ENCODE measurements at regions not wholly inside any gene's neighbourhood (a gene's known extent, or its start where the extent isn't known, plus 50 kb on each side); places are given as distances from the start of the nearest gene placed in this dataset.

DNA sequence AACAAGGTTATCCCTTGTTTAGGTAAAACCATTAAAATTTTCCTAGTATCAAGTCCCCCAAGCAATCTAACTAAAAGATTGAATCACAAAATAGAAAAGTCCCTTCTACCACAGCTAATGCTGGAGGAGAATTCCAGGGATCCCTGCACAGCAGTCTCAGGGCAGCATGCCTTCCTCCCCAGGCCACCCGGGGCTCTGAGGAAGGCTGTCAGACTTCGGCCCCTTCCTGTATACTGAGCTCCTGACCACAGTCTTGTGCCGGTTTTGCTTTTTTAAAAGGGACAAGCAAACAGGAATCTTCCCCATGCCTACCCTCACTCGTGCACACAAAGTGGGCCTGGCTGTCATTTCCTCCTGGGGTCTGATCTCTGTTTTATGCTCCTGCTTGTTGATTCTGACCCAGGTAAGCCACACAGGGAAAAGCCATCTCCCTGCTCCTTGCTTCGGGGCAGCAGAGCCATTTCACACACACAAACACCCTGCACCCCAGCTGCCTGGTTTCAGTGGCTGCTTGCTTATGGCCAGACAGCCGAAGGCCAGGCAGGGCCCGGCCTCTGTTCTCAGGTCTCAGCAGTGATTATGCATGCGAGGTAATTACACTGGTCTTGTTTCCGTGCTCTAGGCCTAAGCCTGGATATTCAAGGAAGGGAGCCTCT lies 211.9 kb downstream of the NXNL2 start:
- peak overlapping the region; percentile 67 for H3K9ac ChIP-seq (ENCODE audit: low read length)
- no peaks in the 10 kb centered on the region for H3K36me3 ChIP-seq (ENCODE audit: insufficient read depth, low read length)
- no peaks in the 10 kb centered on the region for H3K9me3 Mint-ChIP-seq (ENCODE audit: unreplicated experiment)
- no peaks in the 10 kb centered on the region for H4K20me1 ChIP-seq (ENCODE audit: insufficient read depth, low read length)
- peaks cover 38% of the 10 kb centered on the region for H3K4me1 Mint-ChIP-seq (ENCODE audit: low read depth, unreplicated experiment)
- peak overlapping the region; percentile 71 for H3K4me2 ChIP-seq (ENCODE audit: low read length)
- no peak overlapping the region for H3K4me3 ChIP-seq (ENCODE audit: insufficient read depth, low read depth, low read length)
- H2AFZ ChIP-seq (ENCODE audit: low read depth, low read length) = peak overlapping the region; percentile 66
- no peaks in the 10 kb centered on the region for H3K9me3 ChIP-seq (ENCODE audit: insufficient read depth, low read depth, low read length)
- peak overlapping the region; percentile 94 for H3K27ac Mint-ChIP-seq (ENCODE audit: unreplicated experiment)
- peak overlapping the region; percentile 77 for H3K27ac ChIP-seq (ENCODE audit: low read depth, low read length)
- no peak for FAIRE-seq
- H3K79me2 ChIP-seq (ENCODE audit: insufficient read depth, low read length) = no peaks in the 10 kb centered on the region
- H3K27me3 Mint-ChIP-seq (ENCODE audit: low read depth, unreplicated experiment) = peaks cover 2% of the 10 kb centered on the region
- peaks cover 40% of the 10 kb centered on the region for H3K4me1 ChIP-seq (ENCODE audit: insufficient read depth, low read length)
- no peak overlapping the region for H3K4me3 Mint-ChIP-seq (ENCODE audit: unreplicated experiment)
- H3K27me3 ChIP-seq (ENCODE audit: insufficient read depth, low read length) = no peaks in the 10 kb centered on the region
- peaks cover 1% of the 10 kb centered on the region for H3K36me3 Mint-ChIP-seq (ENCODE audit: low read depth, unreplicated experiment)
- TF ChIP-seq, protein P1, sequence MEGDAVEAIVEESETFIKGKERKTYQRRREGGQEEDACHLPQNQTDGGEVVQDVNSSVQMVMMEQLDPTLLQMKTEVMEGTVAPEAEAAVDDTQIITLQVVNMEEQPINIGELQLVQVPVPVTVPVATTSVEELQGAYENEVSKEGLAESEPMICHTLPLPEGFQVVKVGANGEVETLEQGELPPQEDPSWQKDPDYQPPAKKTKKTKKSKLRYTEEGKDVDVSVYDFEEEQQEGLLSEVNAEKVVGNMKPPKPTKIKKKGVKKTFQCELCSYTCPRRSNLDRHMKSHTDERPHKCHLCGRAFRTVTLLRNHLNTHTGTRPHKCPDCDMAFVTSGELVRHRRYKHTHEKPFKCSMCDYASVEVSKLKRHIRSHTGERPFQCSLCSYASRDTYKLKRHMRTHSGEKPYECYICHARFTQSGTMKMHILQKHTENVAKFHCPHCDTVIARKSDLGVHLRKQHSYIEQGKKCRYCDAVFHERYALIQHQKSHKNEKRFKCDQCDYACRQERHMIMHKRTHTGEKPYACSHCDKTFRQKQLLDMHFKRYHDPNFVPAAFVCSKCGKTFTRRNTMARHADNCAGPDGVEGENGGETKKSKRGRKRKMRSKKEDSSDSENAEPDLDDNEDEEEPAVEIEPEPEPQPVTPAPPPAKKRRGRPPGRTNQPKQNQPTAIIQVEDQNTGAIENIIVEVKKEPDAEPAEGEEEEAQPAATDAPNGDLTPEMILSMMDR (IDR thresholded peaks at IDR 0.05; ENCODE audit: insufficient read depth, low read depth, low read length) = no peak
- no peak for TF ChIP-seq EZH2 (IDR thresholded peaks at IDR 0.05; ENCODE audit: insufficient read depth, low read length)
- no peak for DNase-seq (ENCODE audit: low read depth)

DNA sequence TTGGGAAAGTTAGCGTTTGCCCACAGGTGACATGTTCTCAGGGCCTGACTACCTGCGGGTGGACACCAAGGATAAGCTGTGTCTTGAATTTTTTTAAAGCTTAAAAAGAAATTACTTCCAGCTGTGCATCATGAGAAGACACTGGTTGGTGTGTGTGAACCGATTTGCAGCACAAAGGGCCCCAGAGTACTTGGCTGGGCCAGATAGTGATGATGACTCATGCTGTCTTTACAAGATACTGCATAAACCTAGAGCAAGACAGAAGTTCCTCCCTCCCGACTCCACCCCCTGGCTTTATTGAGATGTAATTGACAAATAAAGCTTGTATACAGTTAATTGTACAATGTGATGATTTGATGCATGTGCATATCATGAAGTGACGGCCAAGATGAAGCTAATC lies 212.8 kb downstream of the NXNL2 start:
- Histone ChIP-seq H4K20me1 (ENCODE audit: insufficient read depth, low read length) (no peaks in the 10 kb centered on the region), H3K79me2 (ENCODE audit: insufficient read depth, low read length) (no peaks in the 10 kb centered on the region), H3K4me2 (ENCODE audit: low read length) (peak overlapping the region; percentile 41), H2AFZ (ENCODE audit: low read depth, low read length) (no peak overlapping the region), H3K9ac (ENCODE audit: low read length) (peak overlapping the region; percentile 67), H3K9me3 (ENCODE audit: insufficient read depth, low read depth, low read length) (no peaks in the 10 kb centered on the region), H3K4me1 (ENCODE audit: insufficient read depth, low read length) (peaks cover 35% of the 10 kb centered on the region), H3K27ac (ENCODE audit: low read depth, low read length) (peak overlapping the region; percentile 77), H3K27me3 (ENCODE audit: insufficient read depth, low read length) (no peaks in the 10 kb centered on the region), H3K36me3 (ENCODE audit: insufficient read depth, low read length) (no peaks in the 10 kb centered on the region), H3K4me3 (ENCODE audit: insufficient read depth, low read depth, low read length) (no peak overlapping the region)
- Mint-ChIP-seq H3K4me1 (ENCODE audit: low read depth, unreplicated experiment) (peaks cover 38% of the 10 kb centered on the region), H3K36me3 (ENCODE audit: low read depth, unreplicated experiment) (peaks cover 1% of the 10 kb centered on the region), H3K4me3 (ENCODE audit: unreplicated experiment) (no peak overlapping the region), H3K27ac (ENCODE audit: unreplicated experiment) (peak overlapping the region; percentile 94), H3K9me3 (ENCODE audit: unreplicated experiment) (no peaks in the 10 kb centered on the region), H3K27me3 (ENCODE audit: low read depth, unreplicated experiment) (peaks cover 2% of the 10 kb centered on the region)
- DNase-seq (ENCODE audit: low read depth) (peak; percentile 92), FAIRE-seq (peak; percentile 80)
- TF ChIP-seq EZH2 (IDR thresholded peaks at IDR 0.05; ENCODE audit: insufficient read depth, low read length) = no peak
- TF ChIP-seq, protein P1 (IDR thresholded peaks at IDR 0.05; ENCODE audit: insufficient read depth, low read depth, low read length) = no peak

DNA sequence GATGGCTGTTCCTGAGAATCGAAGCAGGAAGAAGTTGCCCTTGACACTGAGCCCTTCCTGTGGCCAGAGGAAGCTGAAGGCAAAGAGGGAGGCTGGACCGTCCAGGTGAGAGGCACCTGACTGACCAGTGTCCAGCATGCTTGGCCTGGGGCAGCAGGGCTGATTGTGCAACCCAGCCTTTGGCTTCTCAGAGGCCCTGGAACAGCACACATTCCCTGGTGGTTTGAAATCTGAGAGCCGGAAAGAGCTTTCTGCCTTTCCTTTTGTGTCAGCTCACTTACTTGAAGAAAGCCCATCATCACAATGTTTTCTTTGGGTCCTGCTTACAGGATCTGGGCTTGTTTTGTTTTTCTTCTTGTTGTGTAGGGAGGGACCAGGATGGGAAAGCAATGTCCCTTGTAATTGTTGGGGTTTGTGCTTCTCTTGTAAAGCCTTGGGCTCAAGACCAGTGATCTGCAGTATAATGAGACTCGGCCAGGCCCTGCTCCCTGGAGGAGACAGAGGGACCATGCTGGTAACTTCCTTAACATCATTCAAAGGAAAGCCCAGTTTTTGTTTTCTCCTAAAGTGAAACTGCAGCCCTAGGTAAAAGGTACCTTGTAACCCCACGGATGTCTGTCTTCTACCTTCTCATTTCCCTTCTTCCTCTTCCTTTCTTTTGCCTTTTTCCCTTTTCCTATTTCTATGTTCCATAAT lies 213.7 kb downstream of the NXNL2 start:
- H3K4me2 ChIP-seq (ENCODE audit: low read length) = no peak overlapping the region

More for the DNA sequence above, 213.7 kb downstream of the NXNL2 start:
- peak; percentile 65 for DNase-seq (ENCODE audit: low read depth)
- Mint-ChIP-seq H3K36me3 (ENCODE audit: low read depth, unreplicated experiment) (peaks cover 1% of the 10 kb centered on the region), H3K4me3 (ENCODE audit: unreplicated experiment) (no peak overlapping the region), H3K9me3 (ENCODE audit: unreplicated experiment) (no peaks in the 10 kb centered on the region), H3K27ac (ENCODE audit: unreplicated experiment) (no peak overlapping the region), H3K27me3 (ENCODE audit: low read depth, unreplicated experiment) (peaks cover 2% of the 10 kb centered on the region), H3K4me1 (ENCODE audit: low read depth, unreplicated experiment) (peaks cover 38% of the 10 kb centered on the region)
- Histone ChIP-seq H3K27ac (ENCODE audit: low read depth, low read length) (peak overlapping the region; percentile 12), H3K9ac (ENCODE audit: low read length) (peak overlapping the region; percentile 0), H3K4me3 (ENCODE audit: insufficient read depth, low read depth, low read length) (no peak overlapping the region), H3K79me2 (ENCODE audit: insufficient read depth, low read length) (no peaks in the 10 kb centered on the region), H3K4me1 (ENCODE audit: insufficient read depth, low read length) (peaks cover 33% of the 10 kb centered on the region), H3K36me3 (ENCODE audit: insufficient read depth, low read length) (no peaks in the 10 kb centered on the region), H3K27me3 (ENCODE audit: insufficient read depth, low read length) (no peaks in the 10 kb centered on the region), H2AFZ (ENCODE audit: low read depth, low read length) (no peak overlapping the region), H4K20me1 (ENCODE audit: insufficient read depth, low read length) (no peaks in the 10 kb centered on the region), H3K9me3 (ENCODE audit: insufficient read depth, low read depth, low read length) (no peaks in the 10 kb centered on the region)
- no peak for FAIRE-seq
- no peak for TF ChIP-seq EZH2 (IDR thresholded peaks at IDR 0.05; ENCODE audit: insufficient read depth, low read length)
- TF ChIP-seq, protein P1 (IDR thresholded peaks at IDR 0.05; ENCODE audit: insufficient read depth, low read depth, low read length) = no peak

Data from astrocyte (in vitro differentiated cells and primary cell).